ENCODE measurements at regions not wholly inside any gene's neighbourhood (a gene's known extent, or its start where the extent isn't known, plus 50 kb on each side); places are given as distances from the start of the nearest gene placed in this dataset.

GRCh38 chr6:71194724-71195123 is 93.9 kb upstream of the OGFRL1 start:
- H3K27ac Mint-ChIP-seq = no peak overlapping the region
- no peak for ATAC-seq
- H3K9me3 Mint-ChIP-seq = no peaks in the 10 kb centered on the region
- DNase-seq (ENCODE audit: low spot score in 2 of 2) = no peak
- no peaks in the 10 kb centered on the region for H3K4me1 Mint-ChIP-seq
- no peak overlapping the region for H3K4me3 Mint-ChIP-seq
- no peaks in the 10 kb centered on the region for H3K36me3 Mint-ChIP-seq

- H3K27ac Mint-ChIP-seq = no peak overlapping the region
- no peaks in the 10 kb centered on the region for H3K36me3 Mint-ChIP-seq
- H3K4me1 Mint-ChIP-seq = no peaks in the 10 kb centered on the region
- no peak overlapping the region for H3K4me3 Mint-ChIP-seq
- ATAC-seq = no peak
- H3K9me3 Mint-ChIP-seq = no peaks in the 10 kb centered on the region
- no peak for DNase-seq (ENCODE audit: low spot score in 2 of 2)
Observed at GRCh38 chr6:71197267-71197666, 91.3 kb upstream of the OGFRL1 start.

GRCh38 chr6:71197780-71198179 is 90.8 kb upstream of the OGFRL1 start:
- H3K9me3 Mint-ChIP-seq = no peaks in the 10 kb centered on the region
- no peaks in the 10 kb centered on the region for H3K4me1 Mint-ChIP-seq
- H3K36me3 Mint-ChIP-seq = no peaks in the 10 kb centered on the region
- no peak overlapping the region for H3K4me3 Mint-ChIP-seq
- H3K27ac Mint-ChIP-seq = no peak overlapping the region
- ATAC-seq = no peak
- no peak for DNase-seq (ENCODE audit: low spot score in 2 of 2)

- H3K9me3 Mint-ChIP-seq = no peaks in the 10 kb centered on the region
- H3K4me3 Mint-ChIP-seq = no peak overlapping the region
- H3K27ac Mint-ChIP-seq = no peak overlapping the region
- DNase-seq (ENCODE audit: low spot score in 2 of 2) (no peak), ATAC-seq (no peak)
- no peaks in the 10 kb centered on the region for H3K4me1 Mint-ChIP-seq
- H3K36me3 Mint-ChIP-seq = no peaks in the 10 kb centered on the region
Observed at GRCh38 chr6:71198908-71199307, 89.7 kb upstream of the OGFRL1 start.

GRCh38 chr6:71199736-71200135 is 88.9 kb upstream of the OGFRL1 start:
- no peak overlapping the region for H3K27ac Mint-ChIP-seq
- no peaks in the 10 kb centered on the region for H3K36me3 Mint-ChIP-seq
- ATAC-seq (no peak), DNase-seq (ENCODE audit: low spot score in 2 of 2) (no peak)
- no peaks in the 10 kb centered on the region for H3K9me3 Mint-ChIP-seq
- H3K4me1 Mint-ChIP-seq = no peaks in the 10 kb centered on the region
- no peak overlapping the region for H3K4me3 Mint-ChIP-seq

GRCh38 chr6:71203206-71203605 is 85.4 kb upstream of the OGFRL1 start:
- no peak overlapping the region for H3K27ac Mint-ChIP-seq
- DNase-seq (ENCODE audit: low spot score in 2 of 2) (no peak), ATAC-seq (no peak)
- no peaks in the 10 kb centered on the region for H3K9me3 Mint-ChIP-seq
- no peak overlapping the region for H3K4me3 Mint-ChIP-seq
- no peaks in the 10 kb centered on the region for H3K36me3 Mint-ChIP-seq
- no peaks in the 10 kb centered on the region for H3K4me1 Mint-ChIP-seq

GRCh38 chr6:71204741-71205140 is 83.9 kb upstream of the OGFRL1 start:
- H3K4me1 Mint-ChIP-seq = no peaks in the 10 kb centered on the region
- DNase-seq (ENCODE audit: low spot score in 2 of 2) (no peak), ATAC-seq (no peak)
- H3K27ac Mint-ChIP-seq = no peak overlapping the region
- H3K9me3 Mint-ChIP-seq = no peaks in the 10 kb centered on the region
- H3K4me3 Mint-ChIP-seq = no peak overlapping the region
- H3K36me3 Mint-ChIP-seq = no peaks in the 10 kb centered on the region

- no peak for DNase-seq (ENCODE audit: low spot score in 2 of 2)
- Mint-ChIP-seq H3K4me1 (no peaks in the 10 kb centered on the region), H3K9me3 (no peaks in the 10 kb centered on the region), H3K27ac (no peak overlapping the region), H3K36me3 (no peaks in the 10 kb centered on the region), H3K4me3 (no peak overlapping the region)
- ATAC-seq = no peak
Observed at GRCh38 chr6:71205336-71205956, 83.2 kb upstream of the OGFRL1 start.

GRCh38 chr6:71206089-71206488 is 82.5 kb upstream of the OGFRL1 start:
- Mint-ChIP-seq H3K9me3 (no peaks in the 10 kb centered on the region), H3K27ac (no peak overlapping the region), H3K4me1 (no peaks in the 10 kb centered on the region), H3K36me3 (no peaks in the 10 kb centered on the region), H3K4me3 (no peak overlapping the region)
- DNase-seq (ENCODE audit: low spot score in 2 of 2) = no peak
- no peak for ATAC-seq

- H3K27ac Mint-ChIP-seq = no peak overlapping the region
- H3K4me1 Mint-ChIP-seq = no peaks in the 10 kb centered on the region
- DNase-seq (ENCODE audit: low spot score in 2 of 2) (no peak), ATAC-seq (no peak)
- no peaks in the 10 kb centered on the region for H3K36me3 Mint-ChIP-seq
- H3K9me3 Mint-ChIP-seq = no peaks in the 10 kb centered on the region
- no peak overlapping the region for H3K4me3 Mint-ChIP-seq
Observed at GRCh38 chr6:71209206-71209605, 79.4 kb upstream of the OGFRL1 start.

GRCh38 chr6:71209626-71210025 is 79.0 kb upstream of the OGFRL1 start:
- Mint-ChIP-seq H3K27ac (no peak overlapping the region), H3K9me3 (no peaks in the 10 kb centered on the region), H3K36me3 (no peaks in the 10 kb centered on the region), H3K4me1 (no peaks in the 10 kb centered on the region), H3K4me3 (no peak overlapping the region)
- ATAC-seq (no peak), DNase-seq (ENCODE audit: low spot score in 2 of 2) (no peak)

- H3K36me3 Mint-ChIP-seq = no peaks in the 10 kb centered on the region
- no peak for ATAC-seq
- no peak for DNase-seq (ENCODE audit: low spot score in 2 of 2)
Observed at GRCh38 chr6:71211799-71212198, 76.8 kb upstream of the OGFRL1 start.

GRCh38 chr6:71220466-71220865 is 68.1 kb upstream of the OGFRL1 start:
- no peak overlapping the region for H3K27ac Mint-ChIP-seq
- no peaks in the 10 kb centered on the region for H3K36me3 Mint-ChIP-seq
- no peak overlapping the region for H3K4me3 Mint-ChIP-seq
- no peaks in the 10 kb centered on the region for H3K9me3 Mint-ChIP-seq
- peaks cover 8% of the 10 kb centered on the region for H3K4me1 Mint-ChIP-seq
- ATAC-seq = no peak
- no peak for DNase-seq (ENCODE audit: low spot score in 2 of 2)

More at GRCh38 chr6:71211799-71212198, 76.8 kb upstream of the OGFRL1 start:
- Mint-ChIP-seq H3K9me3 (no peaks in the 10 kb centered on the region), H3K27ac (no peak overlapping the region), H3K4me1 (no peaks in the 10 kb centered on the region), H3K4me3 (no peak overlapping the region)

GRCh38 chr6:71222671-71223070 is 65.9 kb upstream of the OGFRL1 start:
- Mint-ChIP-seq H3K4me1 (peaks cover 8% of the 10 kb centered on the region), H3K4me3 (no peak overlapping the region), H3K9me3 (no peaks in the 10 kb centered on the region), H3K27ac (no peak overlapping the region), H3K36me3 (no peaks in the 10 kb centered on the region)
- DNase-seq (ENCODE audit: low spot score in 2 of 2) (no peak), ATAC-seq (no peak)

- ATAC-seq = no peak
Observed at GRCh38 chr6:71224011-71224410, 64.6 kb upstream of the OGFRL1 start.

GRCh38 chr6:71226151-71226550 is 62.5 kb upstream of the OGFRL1 start:
- no peaks in the 10 kb centered on the region for H3K9me3 Mint-ChIP-seq
- DNase-seq (ENCODE audit: low spot score in 2 of 2) (no peak), ATAC-seq (no peak)
- no peak overlapping the region for H3K4me3 Mint-ChIP-seq
- H3K4me1 Mint-ChIP-seq = peaks cover 19% of the 10 kb centered on the region
- H3K36me3 Mint-ChIP-seq = no peaks in the 10 kb centered on the region
- no peak overlapping the region for H3K27ac Mint-ChIP-seq

More at GRCh38 chr6:71224011-71224410, 64.6 kb upstream of the OGFRL1 start:
- Mint-ChIP-seq H3K9me3 (no peaks in the 10 kb centered on the region), H3K4me3 (no peak overlapping the region), H3K27ac (no peak overlapping the region), H3K4me1 (peaks cover 15% of the 10 kb centered on the region), H3K36me3 (no peaks in the 10 kb centered on the region)
- no peak for DNase-seq (ENCODE audit: low spot score in 2 of 2)

Data from stimulated activated effector memory CD8-positive, alpha-beta T cell treated with anti-CD3 and anti-CD28 coated beads, Interleukin-12 subunit alpha, Interleukin-12 subunit beta, amount 100 ng/mL, for 72 hours (primary cell).